NCI-H1105 treated with DMSO at 0.1 percent for 48 hours (cell line): ENCODE measurements at regions not wholly inside any gene's neighbourhood (a gene's known extent, or its start where the extent isn't known, plus 50 kb on each side); places are given as distances from the start of the nearest gene placed in this dataset.
"Not testable (repeated sequence)": the region's sequence is repeated elsewhere in the genome, so short reads cannot be mapped to it uniquely, and the experiment has no call there.

Experiments used
- DNase-seq: peaks from one replicate; lab custom pipeline; 2025; lab: John Stamatoyannopoulos, UW

GRCh38 chr12:58009405-58010195 lies 68.2 kb downstream of the ATP23 start:
- no peak for DNase-seq

- DNase-seq, result no peak
These were observed 70.3 kb downstream of the ATP23 start for GRCh38 chr12:58011676-58012075.

GRCh38 chr12:58022379-58023020 lies 81.1 kb downstream of the ATP23 start:
- DNase-seq, result not testable (repeated sequence)

- no peak for DNase-seq
These were observed 84.1 kb downstream of the ATP23 start for GRCh38 chr12:58025431-58025830.

DNA sequence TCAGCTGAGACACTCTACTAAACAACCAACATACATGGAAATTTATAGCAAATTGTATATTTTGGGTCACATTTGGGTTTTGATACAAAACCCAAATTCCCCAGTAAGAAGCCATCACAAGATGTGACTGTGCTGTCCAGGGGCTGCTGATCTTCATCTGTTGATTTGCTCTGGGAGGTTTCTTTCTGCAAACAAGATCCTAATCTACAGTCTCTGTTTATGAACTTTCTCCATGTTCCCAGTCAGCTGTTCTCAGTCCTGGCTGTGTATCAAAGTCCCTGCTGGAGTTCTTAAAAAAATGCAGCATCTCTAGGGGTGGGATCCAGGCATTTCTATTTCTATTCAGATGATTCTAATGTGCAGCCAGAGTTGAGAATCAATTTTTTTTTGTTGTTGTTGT lies 85.1 kb downstream of the ATP23 start:
- no peak for DNase-seq

DNA sequence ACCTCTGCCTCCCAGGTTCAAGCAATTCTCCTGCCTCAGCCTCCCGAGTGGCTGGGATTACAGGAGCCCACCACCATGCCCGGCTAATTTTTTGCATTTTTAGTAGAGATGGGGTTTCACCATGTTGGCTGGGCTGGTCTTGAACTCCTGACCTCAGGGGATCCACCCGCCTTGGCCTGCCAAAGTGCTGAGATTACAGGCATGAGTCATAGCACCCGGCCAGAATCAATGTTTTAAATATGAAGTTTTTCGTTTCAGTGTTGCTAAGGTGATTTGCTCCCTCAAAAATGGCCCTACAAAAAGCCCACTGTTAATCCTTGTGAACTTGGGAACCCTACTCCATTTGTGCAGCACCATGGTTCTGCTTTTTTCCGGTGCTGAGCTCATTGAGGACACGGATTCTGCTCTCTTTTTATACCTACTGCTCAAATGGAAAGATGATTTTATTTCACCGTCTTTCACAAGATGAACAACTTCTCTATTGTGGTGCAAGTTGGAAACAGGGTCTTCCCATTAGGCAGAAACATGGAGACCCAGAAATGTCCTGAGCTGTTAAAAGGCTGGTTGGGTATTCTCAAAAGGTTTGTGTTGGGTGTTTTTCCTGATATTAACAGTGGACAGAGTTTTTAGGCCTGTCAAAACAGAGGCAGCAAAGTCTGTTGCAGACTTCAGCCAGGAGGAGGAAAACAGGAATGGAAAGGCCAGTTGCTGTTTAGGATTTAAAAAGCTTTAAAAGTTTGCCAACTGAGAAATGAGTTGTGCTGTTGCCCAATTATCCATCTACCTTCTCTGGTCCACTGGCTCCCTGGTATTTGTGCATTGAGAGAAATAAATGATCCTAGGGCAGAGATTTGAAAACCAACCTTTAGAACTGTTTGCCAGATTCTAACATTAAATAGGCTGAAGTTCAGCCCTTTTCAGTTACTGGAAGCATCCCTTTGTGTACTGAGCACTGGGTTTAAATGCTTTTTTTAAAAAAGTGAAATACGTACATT lies 85.8 kb downstream of the ATP23 start:
- DNase-seq, result no peak

- no peak for DNase-seq
These were observed 86.9 kb downstream of the ATP23 start for GRCh38 chr12:58028294-58028693.

DNA sequence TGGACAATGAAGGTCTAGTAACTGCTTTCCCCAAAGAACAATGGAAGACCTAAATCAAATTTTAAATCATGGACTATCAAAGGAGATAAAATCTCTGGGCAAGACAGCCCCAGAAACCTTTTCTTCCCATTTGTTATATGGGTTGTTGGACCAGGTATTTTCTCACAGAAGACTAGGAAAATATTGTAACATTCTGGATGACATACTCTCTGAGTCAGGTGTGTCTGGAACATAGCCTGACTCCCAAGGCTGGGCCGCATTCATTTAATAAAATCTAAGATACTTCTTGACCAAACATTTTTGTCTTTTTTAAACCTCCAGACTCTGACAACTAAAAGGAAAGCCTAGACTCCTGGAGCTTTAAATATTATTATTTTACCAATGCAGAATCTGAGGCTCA lies 87.9 kb downstream of the ATP23 start:
- no peak for DNase-seq

- no peak for DNase-seq
These were observed 89.4 kb downstream of the ATP23 start for GRCh38 chr12:58030566-58031279.

- no peak for DNase-seq
These were observed 90.8 kb downstream of the ATP23 start for GRCh38 chr12:58032156-58032555.

GRCh38 chr12:58033831-58034230 lies 92.5 kb downstream of the ATP23 start:
- no peak for DNase-seq

GRCh38 chr12:58034311-58034710 lies 92.9 kb downstream of the ATP23 start:
- no peak for DNase-seq

GRCh38 chr12:58034712-58035111 lies 93.3 kb downstream of the ATP23 start:
- DNase-seq, result no peak

GRCh38 chr12:58041441-58041840 lies 100.1 kb downstream of the ATP23 start:
- no peak for DNase-seq

DNA sequence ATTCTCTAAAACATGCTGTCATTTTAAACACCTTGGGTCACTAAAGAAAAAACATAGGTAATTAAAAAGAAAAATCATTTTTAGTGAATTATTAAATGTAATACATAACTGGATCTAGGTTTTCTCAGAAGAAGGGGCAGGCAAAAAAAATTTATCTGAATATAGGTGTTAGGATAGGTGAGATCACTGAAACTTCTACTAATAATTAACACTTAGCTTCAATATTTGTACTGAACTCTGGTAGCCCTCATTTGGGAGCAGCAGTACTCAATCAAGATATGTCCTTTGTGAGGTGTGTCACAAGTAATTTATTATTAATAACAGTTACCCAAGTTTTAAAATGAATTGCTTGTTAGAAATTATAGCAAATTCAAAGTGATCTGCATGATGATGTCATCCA lies 103.6 kb downstream of the ATP23 start:
- DNase-seq, result no peak

DNA sequence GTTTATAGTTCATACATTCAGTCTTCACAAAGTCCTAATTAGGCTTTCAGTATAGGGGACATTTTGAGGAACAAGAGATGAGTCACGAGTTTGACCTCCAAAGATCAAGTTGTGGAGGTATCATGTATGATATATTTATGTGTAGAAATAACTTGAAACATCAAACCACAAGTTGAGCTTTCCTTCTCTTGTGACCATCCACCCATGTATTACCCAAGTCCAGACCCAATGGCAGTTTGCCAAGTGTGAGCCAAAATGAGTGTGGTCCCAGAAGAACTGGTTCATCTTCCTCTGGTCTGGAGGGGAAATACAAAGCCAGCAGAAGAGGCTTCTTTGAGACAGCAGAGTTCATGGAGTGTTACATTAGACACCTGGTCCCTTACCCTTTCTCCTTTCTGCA lies 104.9 kb downstream of the ATP23 start:
- DNase-seq, result no peak

DNA sequence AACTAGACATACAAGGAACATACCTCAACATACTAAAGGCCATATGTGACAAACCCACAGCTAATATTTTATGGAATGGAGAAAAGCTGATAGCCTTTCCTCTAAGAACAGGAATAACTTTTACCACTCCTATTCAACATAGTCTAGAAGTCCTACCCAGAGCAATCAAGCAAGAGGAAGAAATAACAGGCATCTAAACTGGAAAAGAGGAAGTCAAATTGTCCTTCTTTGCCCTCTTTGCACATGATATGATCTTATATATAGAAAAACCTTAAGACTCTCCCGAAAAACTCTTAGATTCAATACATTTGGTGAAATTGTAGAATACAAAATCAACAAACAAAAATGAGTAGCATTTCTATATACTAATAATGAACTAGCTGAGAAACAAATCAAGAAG lies 110.0 kb downstream of the ATP23 start:
- no peak for DNase-seq

GRCh38 chr12:58064666-58065065 lies 123.3 kb downstream of the ATP23 start:
- DNase-seq, result no peak

DNA sequence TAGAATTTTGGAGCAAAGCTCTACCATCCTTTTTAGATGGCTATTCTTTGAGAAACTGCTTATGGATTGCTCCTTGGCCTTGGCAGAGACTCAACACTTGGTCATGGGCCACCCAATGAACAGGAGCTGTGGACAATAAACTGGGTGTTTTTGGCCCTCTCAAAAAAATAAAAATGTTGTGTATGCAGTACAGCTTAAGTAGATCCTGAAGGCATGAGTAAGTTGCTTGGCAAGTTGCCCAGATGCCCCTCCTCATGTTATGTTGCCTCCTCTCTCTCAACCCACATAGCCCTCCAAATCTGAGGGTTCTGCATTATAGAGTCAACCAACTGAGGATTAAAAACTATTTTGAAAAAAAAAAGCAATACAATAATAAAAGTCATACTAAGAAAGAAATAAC lies 124.9 kb downstream of the ATP23 start:
- peak; percentile 39 for DNase-seq

GRCh38 chr12:58067610-58068387 lies 126.4 kb downstream of the ATP23 start:
- no peak for DNase-seq

GRCh38 chr12:58068706-58069105 lies 127.3 kb downstream of the ATP23 start:
- no peak for DNase-seq
